ENCODE measurements at regions not wholly inside any gene's neighbourhood (a gene's known extent, or its start where the extent isn't known, plus 50 kb on each side); places are given as distances from the start of the nearest gene placed in this dataset.

GRCh38 chr11:33475993-33476392 lies 218.8 kb downstream of the HIPK3 start:
- intact Hi-C loops (cut with micrococcal nuclease), result no loop called here
- Mint-ChIP-seq H3K4me1 (ENCODE audit: low read depth) (no peaks in the 10 kb centered on the region), H3K27me3 (peaks cover 28% of the 10 kb centered on the region), H3K4me3 (no peak overlapping the region), H3K36me3 (ENCODE audit: low read depth) (no peaks in the 10 kb centered on the region), H3K9me3 (no peaks in the 10 kb centered on the region), H3K27ac (no peak overlapping the region)

- Mint-ChIP-seq H3K4me1 (ENCODE audit: low read depth) (no peaks in the 10 kb centered on the region), H3K9me3 (no peaks in the 10 kb centered on the region), H3K4me3 (no peak overlapping the region), H3K27me3 (peaks cover 27% of the 10 kb centered on the region), H3K36me3 (ENCODE audit: low read depth) (no peaks in the 10 kb centered on the region), H3K27ac (no peak overlapping the region)
- intact Hi-C loops (cut with micrococcal nuclease), result no loop called here
Measured at GRCh38 chr11:33474866-33475265, 217.7 kb downstream of the HIPK3 start.

- no peaks in the 10 kb centered on the region for H3K9me3 Mint-ChIP-seq
- H3K36me3 Mint-ChIP-seq (ENCODE audit: low read depth), result no peaks in the 10 kb centered on the region
- H3K27me3 Mint-ChIP-seq, result peaks cover 23% of the 10 kb centered on the region
- no peak overlapping the region for H3K27ac Mint-ChIP-seq
- no peaks in the 10 kb centered on the region for H3K4me1 Mint-ChIP-seq (ENCODE audit: low read depth)
- no peak overlapping the region for H3K4me3 Mint-ChIP-seq
- intact Hi-C loops (cut with micrococcal nuclease), result no loop called here
Measured at GRCh38 chr11:33471541-33471940, 214.4 kb downstream of the HIPK3 start.

GRCh38 chr11:33467966-33468365 lies 210.8 kb downstream of the HIPK3 start:
- no peaks in the 10 kb centered on the region for H3K9me3 Mint-ChIP-seq
- peaks cover 19% of the 10 kb centered on the region for H3K27me3 Mint-ChIP-seq
- no peak overlapping the region for H3K4me3 Mint-ChIP-seq
- no peak overlapping the region for H3K27ac Mint-ChIP-seq
- H3K4me1 Mint-ChIP-seq (ENCODE audit: low read depth), result no peaks in the 10 kb centered on the region
- intact Hi-C loops (cut with micrococcal nuclease), result no loop called here
- no peaks in the 10 kb centered on the region for H3K36me3 Mint-ChIP-seq (ENCODE audit: low read depth)

- intact Hi-C loops (cut with micrococcal nuclease), result no loop called here
- H3K36me3 Mint-ChIP-seq (ENCODE audit: low read depth), result no peaks in the 10 kb centered on the region
- H3K27me3 Mint-ChIP-seq, result peaks cover 15% of the 10 kb centered on the region
- no peak overlapping the region for H3K4me3 Mint-ChIP-seq
- no peaks in the 10 kb centered on the region for H3K4me1 Mint-ChIP-seq (ENCODE audit: low read depth)
- no peak overlapping the region for H3K27ac Mint-ChIP-seq
- H3K9me3 Mint-ChIP-seq, result no peaks in the 10 kb centered on the region
Measured at GRCh38 chr11:33463059-33463458, 205.9 kb downstream of the HIPK3 start.

- no peak overlapping the region for H3K27ac Mint-ChIP-seq
- no peaks in the 10 kb centered on the region for H3K4me1 Mint-ChIP-seq (ENCODE audit: low read depth)
- H3K9me3 Mint-ChIP-seq, result no peaks in the 10 kb centered on the region
- no peaks in the 10 kb centered on the region for H3K36me3 Mint-ChIP-seq (ENCODE audit: low read depth)
- H3K4me3 Mint-ChIP-seq, result no peak overlapping the region
- intact Hi-C loops (cut with micrococcal nuclease), result no loop called here
- H3K27me3 Mint-ChIP-seq, result peaks cover 18% of the 10 kb centered on the region
Measured at GRCh38 chr11:33461369-33462125, 204.4 kb downstream of the HIPK3 start.

GRCh38 chr11:33457948-33458347 lies 200.8 kb downstream of the HIPK3 start:
- no peaks in the 10 kb centered on the region for H3K9me3 Mint-ChIP-seq
- peaks cover 16% of the 10 kb centered on the region for H3K27me3 Mint-ChIP-seq
- no peaks in the 10 kb centered on the region for H3K4me1 Mint-ChIP-seq (ENCODE audit: low read depth)
- H3K36me3 Mint-ChIP-seq (ENCODE audit: low read depth), result no peaks in the 10 kb centered on the region
- no peak overlapping the region for H3K4me3 Mint-ChIP-seq
- no peak overlapping the region for H3K27ac Mint-ChIP-seq
- intact Hi-C loops (cut with micrococcal nuclease), result no loop called here

GRCh38 chr11:33455867-33456463 lies 198.8 kb downstream of the HIPK3 start:
- Mint-ChIP-seq H3K36me3 (ENCODE audit: low read depth) (no peaks in the 10 kb centered on the region), H3K27ac (no peak overlapping the region), H3K4me1 (ENCODE audit: low read depth) (no peaks in the 10 kb centered on the region), H3K4me3 (no peak overlapping the region), H3K27me3 (peaks cover 13% of the 10 kb centered on the region), H3K9me3 (no peaks in the 10 kb centered on the region)
- intact Hi-C loops (cut with micrococcal nuclease), result no loop called here

GRCh38 chr11:33454264-33454663 lies 197.1 kb downstream of the HIPK3 start:
- Mint-ChIP-seq H3K4me3 (no peak overlapping the region), H3K4me1 (ENCODE audit: low read depth) (no peaks in the 10 kb centered on the region), H3K27ac (no peak overlapping the region)

GRCh38 chr11:33452836-33453624 lies 195.8 kb downstream of the HIPK3 start:
- Mint-ChIP-seq H3K4me3 (no peak overlapping the region), H3K36me3 (ENCODE audit: low read depth) (no peaks in the 10 kb centered on the region), H3K4me1 (ENCODE audit: low read depth) (no peaks in the 10 kb centered on the region), H3K9me3 (no peaks in the 10 kb centered on the region), H3K27me3 (peaks cover 14% of the 10 kb centered on the region), H3K27ac (no peak overlapping the region)
- intact Hi-C loops (cut with micrococcal nuclease), result no loop called here

More at GRCh38 chr11:33454264-33454663, 197.1 kb downstream of the HIPK3 start:
- Mint-ChIP-seq H3K27me3 (peaks cover 13% of the 10 kb centered on the region), H3K9me3 (no peaks in the 10 kb centered on the region), H3K36me3 (ENCODE audit: low read depth) (no peaks in the 10 kb centered on the region)
- intact Hi-C loops (cut with micrococcal nuclease), result no loop called here

GRCh38 chr11:33451364-33451763 lies 194.2 kb downstream of the HIPK3 start:
- Mint-ChIP-seq H3K4me1 (ENCODE audit: low read depth) (no peaks in the 10 kb centered on the region), H3K9me3 (no peaks in the 10 kb centered on the region), H3K4me3 (no peak overlapping the region), H3K36me3 (ENCODE audit: low read depth) (no peaks in the 10 kb centered on the region), H3K27me3 (peaks cover 14% of the 10 kb centered on the region), H3K27ac (no peak overlapping the region)
- intact Hi-C loops (cut with micrococcal nuclease), result no loop called here

- H3K27me3 Mint-ChIP-seq, result peaks cover 14% of the 10 kb centered on the region
- H3K9me3 Mint-ChIP-seq, result no peaks in the 10 kb centered on the region
- no peak overlapping the region for H3K27ac Mint-ChIP-seq
- intact Hi-C loops (cut with micrococcal nuclease), result no loop called here
- H3K36me3 Mint-ChIP-seq (ENCODE audit: low read depth), result no peaks in the 10 kb centered on the region
- no peak overlapping the region for H3K4me3 Mint-ChIP-seq
- H3K4me1 Mint-ChIP-seq (ENCODE audit: low read depth), result no peaks in the 10 kb centered on the region
Measured at GRCh38 chr11:33449798-33450197, 192.6 kb downstream of the HIPK3 start.

- H3K4me1 Mint-ChIP-seq (ENCODE audit: low read depth), result no peaks in the 10 kb centered on the region
- H3K27ac Mint-ChIP-seq, result no peak overlapping the region
- intact Hi-C loops (cut with micrococcal nuclease), result no loop called here
- no peak overlapping the region for H3K4me3 Mint-ChIP-seq
- H3K27me3 Mint-ChIP-seq, result peaks cover 14% of the 10 kb centered on the region
- no peaks in the 10 kb centered on the region for H3K36me3 Mint-ChIP-seq (ENCODE audit: low read depth)
- no peaks in the 10 kb centered on the region for H3K9me3 Mint-ChIP-seq
Measured at GRCh38 chr11:33448461-33449130, 191.4 kb downstream of the HIPK3 start.

GRCh38 chr11:33445761-33446161 lies 188.6 kb downstream of the HIPK3 start:
- Mint-ChIP-seq H3K27me3 (peaks cover 8% of the 10 kb centered on the region), H3K4me1 (ENCODE audit: low read depth) (no peaks in the 10 kb centered on the region), H3K4me3 (no peak overlapping the region), H3K9me3 (no peaks in the 10 kb centered on the region), H3K27ac (no peak overlapping the region), H3K36me3 (ENCODE audit: low read depth) (no peaks in the 10 kb centered on the region)
- intact Hi-C loops (cut with micrococcal nuclease), result no loop called here

Data from dendritic cell treated with granulocyte-macrophage colony-stimulating factor and Interleukin-4, amounts not matched to agents 40 ng/mL and 50 ng/mL, for 4 days (primary cell).